ENCODE measurements at regions not wholly inside any gene's neighbourhood (a gene's known extent, or its start where the extent isn't known, plus 50 kb on each side); places are given as distances from the start of the nearest gene placed in this dataset.

- TF ChIP-seq SRSF9 (IDR thresholded peaks at IDR 0.05; ENCODE audit: borderline replicate concordance, low read depth, low read length): no peak
- no peak for TF ChIP-seq PHTF2 (CRISPR knock-in tag; IDR thresholded peaks at IDR 0.05)
- TF ChIP-seq BMI1 (IDR thresholded peaks at IDR 0.05; ENCODE audit: low read length): no peak
- no peak for TF ChIP-seq CREBBP (IDR thresholded peaks at IDR 0.05; ENCODE audit: low read depth, low read length)
- no peak for TF ChIP-seq ZNF175 (CRISPR knock-in tag; IDR thresholded peaks at IDR 0.05; ENCODE audit: low read depth)
- TF ChIP-seq CCNT2 (IDR thresholded peaks at IDR 0.05; ENCODE audit: borderline replicate concordance, extremely low read depth, insufficient read length, low read depth, low read length): no peak
- TF ChIP-seq CHD4 (IDR thresholded peaks at IDR 0.05; ENCODE audit: insufficient read depth, insufficient replicate concordance, low read depth, low read length, poor library complexity, severe bottlenecking): no peak
- TF ChIP-seq E2F3 (CRISPR knock-in tag; IDR thresholded peaks at IDR 0.05): no peak
Observed at GRCh38 chr5:119706049-119706448, 76.7 kb downstream of the FAM170A start (continued).

- Histone ChIP-seq H3K9me1 (ENCODE audit: control insufficient read depth, insufficient read depth, low read length) (no peaks in the 10 kb centered on the region), H3K9me3 (replicated peaks; ENCODE audit: control insufficient read depth, insufficient read depth, low read depth, low read length) (no peaks in the 10 kb centered on the region), H3K9ac (ENCODE audit: insufficient read depth in 1 of 2, low read depth in 2 of 2, low read length in 2 of 2) (no peak overlapping the region), H3K4me3 (no peak overlapping the region), H4K20me1 (replicated peaks; ENCODE audit: control insufficient read depth, insufficient read depth, low read length) (no peaks in the 10 kb centered on the region), H3K36me3 (ENCODE audit: control insufficient read depth, insufficient read depth, low read length) (no peaks in the 10 kb centered on the region), H2AFZ (ENCODE audit: low read depth, low read length) (no peak overlapping the region), H3K4me1 (replicated peaks in 1 of 2; ENCODE audit: control insufficient read depth in 2 of 2, insufficient read depth in 2 of 2, low read length in 2 of 2) (no peaks in the 10 kb centered on the region), H3K27ac (ENCODE audit: extremely low read depth, low read depth, low read length) (no peak overlapping the region), H3K4me2 (ENCODE audit: insufficient read depth, low read length) (no peak overlapping the region), H3K27me3 (ENCODE audit: control insufficient read depth in 2 of 2, insufficient read depth in 2 of 2, low read length in 2 of 2) (no peaks in the 10 kb centered on the region; a peak in 1 of 5 replicates), H3K79me2 (ENCODE audit: control insufficient read depth, insufficient read depth, low read length) (no peaks in the 10 kb centered on the region)
- ATAC-seq (no peak), FAIRE-seq (no peak), DNase-seq (ENCODE audit: extremely low read depth in 1 of 4, low spot score in 3 of 4) (no peak)
- ChIA-PET CTCF (ENCODE audit: low intra/inter-chr PET ratio) (no interaction called here), POLR2A (no interaction called here)
- WGBS (ENCODE audit: insufficient coverage, low coverage, missing lambda C conversion rate): 0% methylated on average over 2 of the region's 2 CpGs
- intact Hi-C loops (cut with micrococcal nuclease): no loop called here
- no TSS peak for BruUV-seq (replicated peaks)
- in situ Hi-C loops (cut with MboI): no loop called here
- TF ChIP-seq KDM1A (IDR thresholded peaks at IDR 0.05) (no peak), SMARCB1 (IDR thresholded peaks at IDR 0.05; ENCODE audit: insufficient read length, low read depth) (no peak), KLF6 (CRISPR knock-in tag; IDR thresholded peaks at IDR 0.05; ENCODE audit: borderline replicate concordance) (no peak), NCOA2 (IDR thresholded peaks at IDR 0.05; ENCODE audit: partially characterized antibody in 2 of 2) (no peak), ERF (CRISPR knock-in tag; IDR thresholded peaks at IDR 0.05) (no peak), BACH1 (tag; IDR thresholded peaks at IDR 0.05) (no peak), ZNF224 (CRISPR knock-in tag; IDR thresholded peaks at IDR 0.05) (no peak), SNIP1 (IDR thresholded peaks at IDR 0.05; ENCODE audit: low read depth) (no peak), ZBED1 (IDR thresholded peaks at IDR 0.05) (no peak)
- TF ChIP-seq, protein P1, sequence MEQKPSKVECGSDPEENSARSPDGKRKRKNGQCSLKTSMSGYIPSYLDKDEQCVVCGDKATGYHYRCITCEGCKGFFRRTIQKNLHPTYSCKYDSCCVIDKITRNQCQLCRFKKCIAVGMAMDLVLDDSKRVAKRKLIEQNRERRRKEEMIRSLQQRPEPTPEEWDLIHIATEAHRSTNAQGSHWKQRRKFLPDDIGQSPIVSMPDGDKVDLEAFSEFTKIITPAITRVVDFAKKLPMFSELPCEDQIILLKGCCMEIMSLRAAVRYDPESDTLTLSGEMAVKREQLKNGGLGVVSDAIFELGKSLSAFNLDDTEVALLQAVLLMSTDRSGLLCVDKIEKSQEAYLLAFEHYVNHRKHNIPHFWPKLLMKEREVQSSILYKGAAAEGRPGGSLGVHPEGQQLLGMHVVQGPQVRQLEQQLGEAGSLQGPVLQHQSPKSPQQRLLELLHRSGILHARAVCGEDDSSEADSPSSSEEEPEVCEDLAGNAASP (IDR thresholded peaks at IDR 0.05): no peak
- TF ChIP-seq, protein P2, sequence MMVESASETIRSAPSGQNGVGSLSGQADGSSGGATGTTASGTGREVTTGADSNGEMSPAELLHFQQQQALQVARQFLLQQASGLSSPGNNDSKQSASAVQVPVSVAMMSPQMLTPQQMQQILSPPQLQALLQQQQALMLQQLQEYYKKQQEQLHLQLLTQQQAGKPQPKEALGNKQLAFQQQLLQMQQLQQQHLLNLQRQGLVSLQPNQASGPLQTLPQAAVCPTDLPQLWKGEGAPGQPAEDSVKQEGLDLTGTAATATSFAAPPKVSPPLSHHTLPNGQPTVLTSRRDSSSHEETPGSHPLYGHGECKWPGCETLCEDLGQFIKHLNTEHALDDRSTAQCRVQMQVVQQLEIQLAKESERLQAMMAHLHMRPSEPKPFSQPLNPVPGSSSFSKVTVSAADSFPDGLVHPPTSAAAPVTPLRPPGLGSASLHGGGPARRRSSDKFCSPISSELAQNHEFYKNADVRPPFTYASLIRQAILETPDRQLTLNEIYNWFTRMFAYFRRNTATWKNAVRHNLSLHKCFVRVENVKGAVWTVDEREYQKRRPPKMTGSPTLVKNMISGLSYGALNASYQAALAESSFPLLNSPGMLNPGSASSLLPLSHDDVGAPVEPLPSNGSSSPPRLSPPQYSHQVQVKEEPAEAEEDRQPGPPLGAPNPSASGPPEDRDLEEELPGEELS (CRISPR knock-in tag; IDR thresholded peaks at IDR 0.05; ENCODE audit: borderline replicate concordance): no peak
Observed at GRCh38 chr5:119708076-119708790, 78.9 kb downstream of the FAM170A start.

All from K562 (cell line).